ENCODE measurements at regions not wholly inside any gene's neighbourhood (a gene's known extent, or its start where the extent isn't known, plus 50 kb on each side); places are given as distances from the start of the nearest gene placed in this dataset.

DNA sequence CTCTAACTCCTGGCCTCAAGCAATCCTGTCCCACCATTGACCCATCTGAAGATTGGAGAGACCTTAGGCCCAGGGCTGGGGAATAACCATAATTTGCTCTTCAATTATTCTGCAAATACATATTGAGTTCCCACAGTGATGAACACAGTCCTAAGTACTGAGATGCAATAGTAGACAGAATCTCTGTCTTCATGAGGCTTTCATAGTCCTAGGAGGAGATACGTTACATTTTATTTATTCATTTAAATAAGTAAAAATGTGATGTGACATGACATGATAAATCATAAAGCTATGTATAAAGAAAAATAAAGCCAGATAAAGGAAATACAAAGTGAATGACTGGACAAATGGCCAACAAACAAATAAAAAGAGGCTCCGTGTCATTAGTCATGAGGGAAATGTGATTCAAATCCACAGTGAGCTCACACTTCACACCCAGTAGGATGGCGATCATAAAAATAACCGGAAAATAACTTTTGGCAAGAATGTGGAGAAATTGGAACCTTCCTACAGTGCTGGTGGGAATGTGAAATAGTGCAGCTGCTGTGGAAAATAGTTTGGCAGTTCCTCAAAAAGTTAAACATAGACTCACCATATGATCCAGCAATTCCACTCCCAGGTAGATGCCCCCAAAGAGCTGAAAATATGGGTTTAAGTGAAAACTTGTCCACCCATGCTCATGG is 52.1 kb upstream of the JCAD start:
- Mint-ChIP-seq H3K27ac (ENCODE audit: unreplicated experiment) (no peak overlapping the region), H3K4me1 (ENCODE audit: unreplicated experiment) (peaks cover 17% of the 10 kb centered on the region), H3K36me3 (ENCODE audit: low read depth, unreplicated experiment) (peaks cover 4% of the 10 kb centered on the region), H3K27me3 (ENCODE audit: unreplicated experiment) (peaks cover 4% of the 10 kb centered on the region), H3K4me3 (ENCODE audit: unreplicated experiment) (no peak overlapping the region), H3K9me3 (ENCODE audit: unreplicated experiment) (no peaks in the 10 kb centered on the region)
- DNase-seq (ENCODE audit: low spot score): no peak
- TF ChIP-seq, protein P1, sequence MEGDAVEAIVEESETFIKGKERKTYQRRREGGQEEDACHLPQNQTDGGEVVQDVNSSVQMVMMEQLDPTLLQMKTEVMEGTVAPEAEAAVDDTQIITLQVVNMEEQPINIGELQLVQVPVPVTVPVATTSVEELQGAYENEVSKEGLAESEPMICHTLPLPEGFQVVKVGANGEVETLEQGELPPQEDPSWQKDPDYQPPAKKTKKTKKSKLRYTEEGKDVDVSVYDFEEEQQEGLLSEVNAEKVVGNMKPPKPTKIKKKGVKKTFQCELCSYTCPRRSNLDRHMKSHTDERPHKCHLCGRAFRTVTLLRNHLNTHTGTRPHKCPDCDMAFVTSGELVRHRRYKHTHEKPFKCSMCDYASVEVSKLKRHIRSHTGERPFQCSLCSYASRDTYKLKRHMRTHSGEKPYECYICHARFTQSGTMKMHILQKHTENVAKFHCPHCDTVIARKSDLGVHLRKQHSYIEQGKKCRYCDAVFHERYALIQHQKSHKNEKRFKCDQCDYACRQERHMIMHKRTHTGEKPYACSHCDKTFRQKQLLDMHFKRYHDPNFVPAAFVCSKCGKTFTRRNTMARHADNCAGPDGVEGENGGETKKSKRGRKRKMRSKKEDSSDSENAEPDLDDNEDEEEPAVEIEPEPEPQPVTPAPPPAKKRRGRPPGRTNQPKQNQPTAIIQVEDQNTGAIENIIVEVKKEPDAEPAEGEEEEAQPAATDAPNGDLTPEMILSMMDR (IDR thresholded peaks at IDR 0.05; ENCODE audit: unreplicated experiment): no peak

Data from endothelial cell (in vitro differentiated cells).